ENCODE measurements at regions not wholly inside any gene's neighbourhood (a gene's known extent, or its start where the extent isn't known, plus 50 kb on each side); places are given as distances from the start of the nearest gene placed in this dataset.
"Not testable (repeated sequence)": the region's sequence is repeated elsewhere in the genome, so short reads cannot be mapped to it uniquely, and the experiment has no call there.

DNA sequence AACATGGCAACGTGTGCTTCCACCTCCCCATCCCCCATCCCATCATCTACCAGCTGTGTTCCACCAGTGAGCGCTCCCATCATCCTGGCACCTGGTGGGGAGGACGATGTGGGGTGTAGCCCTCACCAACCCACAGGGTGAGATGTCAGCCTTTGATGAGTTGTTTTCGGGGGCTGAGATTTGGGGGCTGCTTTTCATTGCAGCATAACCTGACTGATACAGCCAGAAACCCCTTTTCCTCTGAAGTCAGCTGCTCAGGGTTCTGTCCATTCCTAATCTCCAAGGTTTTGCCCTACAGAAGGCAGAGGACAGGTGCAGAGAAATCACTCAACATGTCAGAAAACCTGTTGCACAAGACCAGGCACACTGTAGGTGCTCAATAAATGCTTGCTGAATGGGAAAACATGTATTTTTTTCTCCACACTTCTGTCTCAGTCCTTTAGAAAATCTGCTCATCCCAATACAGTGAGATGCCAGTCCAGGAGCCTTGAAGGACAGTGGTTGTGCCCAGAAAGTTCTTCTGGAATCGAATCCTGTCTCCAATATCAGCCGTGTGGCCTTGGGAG lies 239.8 kb downstream of the RBM19 start:
- DNase-seq = no peak

- no peak for DNase-seq
These were observed 240.6 kb downstream of the RBM19 start for GRCh38 chr12:113725557-113725876.

GRCh38 chr12:113724794-113725556 lies 241.2 kb downstream of the RBM19 start:
- DNase-seq = no peak

DNA sequence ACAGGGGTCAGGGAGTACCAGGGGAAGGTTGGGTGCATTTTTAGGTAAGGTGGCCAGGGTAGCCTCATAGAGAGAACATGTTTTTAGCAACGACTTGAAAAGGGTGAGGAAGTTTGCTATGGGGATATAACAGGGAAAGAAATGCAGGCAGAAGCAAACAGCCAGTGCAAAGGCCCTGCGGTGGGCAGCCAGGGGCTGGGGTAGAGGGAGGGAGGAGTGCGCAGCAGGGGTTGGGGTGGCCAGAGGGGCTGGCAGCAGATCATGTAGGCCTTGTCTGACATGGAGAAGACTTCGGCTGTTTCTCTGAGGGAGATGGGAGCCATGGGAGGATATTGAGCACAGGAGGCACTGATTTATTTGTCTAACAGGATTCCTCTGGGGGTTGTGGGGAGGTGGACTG lies 242.5 kb downstream of the RBM19 start:
- no peak for DNase-seq

DNA sequence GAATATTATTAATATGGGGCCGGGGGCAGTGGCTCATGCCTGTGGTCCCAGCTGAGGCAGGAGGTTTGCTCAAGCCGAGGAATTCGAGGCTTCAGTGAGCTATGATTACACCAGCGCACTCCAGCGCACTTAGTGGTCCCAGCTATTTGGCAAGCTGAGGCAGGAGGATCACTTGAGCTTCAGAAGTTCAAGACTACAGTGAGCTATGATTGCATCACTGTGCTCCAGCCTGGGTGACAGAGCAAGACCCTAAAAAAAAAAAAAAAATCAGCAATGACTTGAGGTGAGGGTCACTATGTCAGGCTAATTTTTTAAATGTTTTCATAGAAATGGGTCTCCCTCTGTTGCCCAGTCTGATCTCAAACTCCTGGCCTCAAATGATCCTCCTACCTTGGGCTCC lies 243.4 kb downstream of the RBM19 start:
- no peak for DNase-seq

GRCh38 chr12:113720629-113721028 lies 245.5 kb downstream of the RBM19 start:
- no peak for DNase-seq

DNA sequence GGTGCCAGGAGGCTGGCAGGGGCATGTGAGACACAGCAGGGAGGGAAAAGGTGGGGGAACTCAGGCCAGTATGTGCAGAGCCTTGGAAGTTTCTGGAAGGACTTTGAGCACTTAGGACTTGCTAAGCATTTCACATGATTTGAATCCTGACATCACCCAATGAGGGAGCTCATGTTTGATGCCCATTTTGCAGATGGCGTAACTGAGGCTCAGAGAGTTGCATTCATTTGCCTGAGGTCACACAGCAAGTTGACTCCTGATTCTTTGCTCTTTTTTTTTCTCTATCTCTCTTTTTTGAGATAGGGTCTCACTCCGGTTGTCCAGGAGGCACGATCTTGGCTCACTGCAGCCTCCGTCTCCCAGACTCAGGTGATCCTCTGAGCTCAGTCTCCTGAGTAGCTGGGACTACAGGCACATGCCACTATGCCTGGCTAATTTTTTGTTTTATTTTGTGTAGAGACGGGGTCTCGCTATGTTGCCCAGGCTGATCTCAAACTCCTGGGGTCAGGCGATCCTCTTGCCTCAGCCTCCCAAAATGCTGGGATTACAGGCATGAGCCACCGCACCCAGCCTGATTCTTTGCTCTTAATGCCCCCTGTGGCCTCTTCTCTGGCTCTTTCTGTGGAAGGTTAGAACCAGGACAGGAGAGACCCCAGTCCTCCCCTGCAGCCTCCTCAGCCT lies 246.1 kb downstream of the RBM19 start:
- DNase-seq = no peak

GRCh38 chr12:113713156-113713555 lies 241.5 kb upstream of the LHX5 start:
- DNase-seq = no peak

- DNase-seq = no peak
These were observed 240.8 kb upstream of the LHX5 start for GRCh38 chr12:113712481-113712880.

GRCh38 chr12:113710216-113710615 lies 238.5 kb upstream of the LHX5 start:
- DNase-seq = no peak

- DNase-seq = no peak
These were observed 237.8 kb upstream of the LHX5 start for GRCh38 chr12:113709456-113709855.

GRCh38 chr12:113702836-113703235 lies 231.2 kb upstream of the LHX5 start:
- DNase-seq = no peak

DNA sequence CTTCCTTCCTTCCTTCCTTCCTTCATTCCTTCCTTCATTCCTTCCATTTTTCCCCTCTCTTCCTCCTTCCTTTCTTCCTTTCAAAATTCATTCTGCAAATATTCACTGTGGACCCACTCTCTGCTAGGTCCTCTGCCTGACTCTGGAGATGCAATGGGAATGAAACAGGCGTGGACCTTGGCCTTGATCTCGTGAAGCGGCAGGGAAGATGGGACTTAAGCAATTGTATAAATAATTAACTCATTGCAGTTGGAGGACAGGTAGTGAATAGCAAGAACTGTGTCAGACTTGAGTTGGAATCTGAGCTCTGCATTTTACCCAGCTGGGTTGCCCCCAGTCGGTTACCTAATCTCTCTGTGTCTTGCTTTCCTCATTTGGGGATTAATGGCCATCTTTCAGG lies 230.6 kb upstream of the LHX5 start:
- DNase-seq = no peak

- DNase-seq = no peak
These were observed 229.3 kb upstream of the LHX5 start for GRCh38 chr12:113700943-113701342.

DNA sequence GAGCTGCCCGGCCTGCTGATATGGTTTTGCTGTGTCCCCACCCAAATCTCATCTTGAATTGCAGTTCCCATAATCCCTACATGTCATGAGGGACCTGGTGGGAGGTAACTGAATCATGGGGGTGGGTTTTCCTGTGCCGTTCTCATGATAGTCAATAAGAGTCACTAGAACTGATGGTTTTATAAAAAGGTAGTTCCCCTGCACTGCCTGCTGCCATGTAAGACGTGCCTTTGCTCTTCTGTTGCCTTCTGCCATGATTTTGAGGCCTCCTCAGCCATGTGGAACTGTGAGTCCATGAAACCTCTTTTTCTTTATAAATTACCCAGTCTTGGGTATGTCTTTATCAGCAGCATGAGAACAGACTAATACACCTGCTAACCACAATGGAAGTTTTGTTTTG lies 228.3 kb upstream of the LHX5 start:
- not testable (repeated sequence) for DNase-seq

GRCh38 chr12:113698510-113698858 lies 226.8 kb upstream of the LHX5 start:
- DNase-seq = no peak

- DNase-seq = no peak
These were observed 226.2 kb upstream of the LHX5 start for GRCh38 chr12:113697651-113698509.

GRCh38 chr12:113697104-113697503 lies 225.4 kb upstream of the LHX5 start:
- DNase-seq = no peak

- no peak for DNase-seq
These were observed 222.0 kb upstream of the LHX5 start for GRCh38 chr12:113693693-113694092.

DNA sequence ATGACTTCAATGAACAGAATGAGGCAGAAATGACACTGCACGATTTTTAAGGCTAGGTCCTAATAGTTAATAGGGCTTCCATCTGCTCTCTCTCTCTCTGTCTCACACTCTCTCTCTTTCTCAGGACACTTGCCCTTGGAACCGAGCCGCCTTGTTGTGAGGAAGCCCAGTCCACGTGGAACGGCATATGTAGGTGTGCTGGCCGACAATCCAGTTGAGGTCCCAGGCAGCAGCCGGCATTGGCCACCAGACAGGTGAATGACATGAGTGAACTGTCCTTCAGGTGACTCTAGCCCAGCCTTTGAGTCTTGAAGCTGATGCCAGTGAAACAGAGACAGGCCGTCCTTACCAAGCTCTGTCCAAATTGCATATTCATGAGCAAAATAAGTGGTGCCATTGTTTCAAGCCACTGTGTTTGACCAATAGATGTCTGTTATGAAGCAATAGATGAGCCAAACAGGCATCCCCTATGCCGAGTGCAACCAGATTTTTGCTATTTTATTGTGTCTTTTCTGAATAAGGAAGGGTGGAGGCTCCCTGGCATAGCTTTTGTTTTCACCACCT lies 217.5 kb upstream of the LHX5 start:
- no peak for DNase-seq

DNA sequence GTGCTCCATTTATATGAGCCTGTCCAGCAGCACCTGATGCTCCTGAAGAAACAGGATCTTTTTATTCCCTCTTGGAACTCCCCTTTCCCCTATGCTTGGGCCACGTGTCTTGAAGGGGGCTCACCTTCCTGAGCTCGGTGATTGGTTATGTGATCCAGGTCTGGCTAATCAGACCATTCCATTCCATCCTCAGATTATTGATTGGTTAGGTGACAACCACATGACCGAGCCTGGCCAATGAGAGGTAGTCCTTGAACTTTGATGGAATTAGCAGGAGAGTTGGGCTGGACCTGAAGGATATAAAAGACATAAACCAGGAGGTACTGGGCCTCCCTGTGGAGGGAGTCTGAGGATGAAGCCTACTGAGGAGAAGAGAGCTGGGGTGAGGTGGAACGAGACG lies 216.6 kb upstream of the LHX5 start:
- DNase-seq = no peak
